ENCODE measurements at regions not wholly inside any gene's neighbourhood (a gene's known extent, or its start where the extent isn't known, plus 50 kb on each side); places are given as distances from the start of the nearest gene placed in this dataset.

DNA sequence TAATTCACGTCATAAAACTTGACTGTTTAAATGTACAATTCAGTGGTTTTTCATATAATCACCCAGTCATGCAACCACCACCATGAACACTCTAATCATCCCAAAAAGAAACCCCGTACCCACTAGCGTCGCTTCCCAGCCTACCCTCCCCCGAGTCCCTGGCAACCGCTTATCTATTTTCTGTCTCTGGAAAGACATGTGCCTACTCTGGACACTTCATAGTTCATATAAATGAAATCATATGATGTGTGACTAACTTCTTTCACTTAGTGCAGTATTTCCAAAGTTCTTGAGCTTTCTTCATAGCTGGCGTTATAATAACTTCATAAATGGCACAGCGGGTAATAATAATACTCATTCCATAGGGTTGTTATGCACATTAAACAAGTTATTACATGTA is 215.2 kb downstream of the MYLK4 start:
- no peak for DNase-seq (ENCODE audit: low read depth)

DNA sequence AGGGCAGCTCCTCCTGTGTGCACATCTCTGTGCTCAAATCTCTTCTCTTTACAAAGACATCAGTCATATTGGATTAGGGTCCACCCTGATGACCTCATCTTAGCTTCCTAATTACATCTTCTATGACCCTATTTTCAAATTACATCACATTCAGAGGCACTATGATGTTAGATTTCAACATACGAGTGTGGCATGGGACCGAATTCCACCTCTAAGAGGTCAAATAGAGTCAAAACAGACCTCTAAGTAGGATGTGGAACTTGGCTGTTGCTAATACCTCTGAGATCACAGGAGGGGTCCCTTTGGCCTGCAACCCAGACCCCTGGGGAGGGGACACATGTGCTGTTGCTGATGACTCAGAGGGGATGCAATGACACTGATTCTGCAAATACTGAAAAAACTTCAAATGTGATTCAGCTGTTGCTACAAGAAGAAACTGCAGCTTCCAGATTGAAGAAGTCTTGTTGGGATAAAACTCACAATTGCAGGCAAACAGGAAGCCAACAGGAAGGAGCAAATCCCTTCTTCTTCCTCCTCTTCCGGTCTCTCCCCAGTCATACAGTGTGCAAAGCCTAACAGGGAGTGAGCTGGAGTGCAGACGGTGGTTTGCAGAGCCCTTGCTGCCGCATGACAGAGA is 216.2 kb downstream of the MYLK4 start:
- no peak for DNase-seq (ENCODE audit: low read depth)

DNA sequence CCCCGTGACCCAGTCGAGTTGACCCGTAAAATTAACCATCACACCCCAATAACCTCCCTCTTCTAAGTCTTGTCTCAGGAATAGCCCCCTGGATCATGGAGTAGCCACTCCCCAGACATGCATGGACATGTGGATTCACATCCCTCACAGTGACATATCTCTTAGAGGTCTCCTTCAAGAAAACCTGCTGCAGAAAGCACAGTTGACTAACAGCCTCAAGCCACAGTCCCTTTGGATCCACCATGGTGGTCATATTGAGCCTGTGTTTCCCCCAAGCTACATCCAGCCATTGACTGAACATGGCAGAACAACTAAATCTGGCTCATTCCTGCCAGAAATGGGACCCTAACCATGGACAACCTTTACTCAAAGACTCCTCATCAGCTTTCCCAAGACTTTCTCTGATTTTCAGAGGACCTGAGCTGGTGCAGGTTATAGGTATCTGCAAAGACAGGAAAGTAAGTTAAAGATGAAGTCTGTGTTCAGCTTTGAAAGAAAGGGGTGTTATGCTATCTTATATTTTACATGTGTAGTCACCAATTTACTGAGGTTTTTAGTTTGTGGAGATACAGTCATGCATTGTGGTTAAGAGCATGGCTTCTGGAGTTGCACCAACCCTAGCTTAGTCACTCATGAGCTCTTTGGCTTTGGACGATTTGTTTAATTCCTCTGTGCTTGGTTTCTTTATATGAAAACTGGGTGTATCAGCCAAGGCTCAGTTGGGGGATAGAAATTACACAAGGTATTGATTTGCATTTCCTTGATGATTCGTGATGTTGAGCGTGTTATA is 219.1 kb downstream of the MYLK4 start:
- DNase-seq (ENCODE audit: low read depth) = no peak

DNA sequence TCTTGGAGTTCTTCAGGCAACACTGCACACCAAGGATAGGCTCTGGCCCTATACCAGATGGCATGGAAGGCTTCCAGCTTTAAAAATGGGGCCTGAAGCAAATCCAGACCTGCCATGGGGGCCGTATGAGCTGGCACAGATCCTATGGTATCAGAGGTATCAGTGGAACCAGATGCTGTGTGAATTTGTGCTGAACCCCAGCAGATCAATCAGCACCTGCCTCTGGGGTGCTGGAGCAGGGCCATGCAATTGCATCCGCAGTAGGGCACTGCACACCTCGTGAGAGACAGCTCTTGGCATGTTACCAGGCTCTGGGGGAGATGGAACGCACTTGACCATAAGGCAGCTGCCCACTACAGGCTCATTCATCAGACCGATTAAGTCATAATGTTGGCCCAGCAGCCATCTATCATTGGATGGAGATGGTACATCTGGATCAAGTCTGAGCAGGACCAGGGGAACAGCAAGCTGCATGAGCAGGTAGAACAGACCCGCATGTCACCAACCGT is 221.5 kb downstream of the MYLK4 start:
- DNase-seq (ENCODE audit: low read depth) = no peak

DNA sequence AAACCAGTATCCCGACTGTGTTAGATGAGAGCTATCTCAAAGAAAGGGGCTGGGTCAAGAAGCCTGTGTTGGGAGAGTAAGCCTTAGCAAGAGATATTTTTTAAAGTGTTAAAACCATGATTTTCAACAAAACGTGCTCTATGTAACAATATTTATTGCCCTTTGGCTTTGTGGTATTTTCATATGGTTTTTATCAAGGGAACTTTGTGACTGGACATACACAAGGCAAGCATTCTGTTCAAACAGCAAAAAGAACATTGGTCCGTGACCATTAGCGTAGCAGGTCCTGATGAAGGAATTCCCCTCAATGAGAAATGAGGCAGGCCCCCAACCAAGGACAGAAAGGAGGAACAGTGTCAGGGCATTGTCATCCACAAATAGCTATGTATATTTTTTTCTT is 222.6 kb downstream of the MYLK4 start:
- DNase-seq (ENCODE audit: low read depth) = no peak

DNA sequence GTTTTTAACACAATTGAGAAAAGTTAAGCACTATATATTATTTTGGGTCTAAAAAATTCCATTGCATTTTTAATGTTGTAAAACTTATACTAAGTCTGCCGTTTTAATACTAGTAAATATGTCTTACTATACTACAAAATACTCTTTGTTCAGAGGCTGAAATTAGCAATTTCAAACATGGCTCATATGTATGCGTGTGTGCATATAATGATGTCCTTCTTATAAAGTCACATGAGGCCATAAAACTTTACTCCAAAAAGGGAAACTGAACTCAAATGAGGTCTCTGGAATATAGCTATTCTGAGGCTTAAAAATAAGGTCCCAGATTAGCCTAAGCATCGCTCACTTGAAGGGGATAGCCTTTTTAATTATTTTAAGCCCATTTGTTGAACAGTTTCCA is 224.0 kb downstream of the MYLK4 start:
- DNase-seq (ENCODE audit: low read depth) = no peak

- no peak for DNase-seq (ENCODE audit: low read depth)
Observed at GRCh38 chr6:2524090-2524489, 226.6 kb downstream of the MYLK4 start.

- DNase-seq (ENCODE audit: low read depth) = no peak
Observed at GRCh38 chr6:2523061-2523460, 227.7 kb downstream of the MYLK4 start.

DNA sequence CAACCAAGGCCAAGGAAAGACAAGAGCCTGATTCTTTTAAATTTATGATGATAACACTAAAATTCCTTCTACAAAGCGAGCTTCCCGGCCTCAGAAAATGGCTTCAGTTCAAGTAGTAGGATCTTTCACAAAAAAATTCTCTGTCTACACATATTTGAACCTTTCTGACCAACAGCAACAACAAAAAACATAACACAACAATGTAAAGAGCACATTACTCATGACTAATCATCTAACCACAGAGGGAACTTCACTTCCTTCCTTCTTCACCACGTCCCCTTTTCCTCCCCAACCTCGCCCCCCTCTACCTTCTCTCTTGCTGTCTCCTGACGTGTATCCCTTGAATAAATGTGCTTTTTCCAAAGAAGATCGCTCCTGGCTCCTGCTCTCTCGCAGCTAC is 228.2 kb downstream of the MYLK4 start:
- DNase-seq (ENCODE audit: low read depth) = no peak

DNA sequence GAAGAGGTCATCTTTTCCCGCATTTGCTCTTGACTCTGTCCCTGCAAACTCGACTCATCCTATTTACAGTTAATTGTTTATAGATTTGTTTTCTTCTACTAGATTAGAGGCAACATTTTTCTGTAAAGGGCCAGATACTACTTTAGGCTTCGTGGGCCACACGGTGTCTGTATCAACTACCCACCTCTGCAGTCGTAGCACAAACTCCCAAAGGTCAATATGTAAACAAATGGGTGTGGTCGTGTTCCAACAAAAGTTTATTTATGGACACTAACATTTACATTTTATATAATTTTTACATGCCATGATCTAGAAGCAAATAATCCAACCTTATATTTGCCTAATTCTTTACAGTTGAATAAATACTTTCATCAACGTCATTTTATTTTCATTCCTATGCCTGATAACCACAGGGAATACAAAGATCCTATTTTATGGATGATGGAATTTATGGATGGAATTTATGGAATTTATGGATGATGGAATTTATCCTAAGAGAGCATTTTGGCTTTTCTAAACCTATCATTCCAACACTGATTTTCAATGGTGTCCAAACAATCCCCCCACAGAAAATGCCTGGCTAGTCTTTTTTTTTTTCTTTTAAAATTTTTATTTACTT is 232.8 kb downstream of the MYLK4 start:
- DNase-seq (ENCODE audit: low read depth) = no peak

- no peak for DNase-seq (ENCODE audit: low read depth)
Observed at GRCh38 chr6:2517401-2517800, 233.3 kb downstream of the MYLK4 start.

DNA sequence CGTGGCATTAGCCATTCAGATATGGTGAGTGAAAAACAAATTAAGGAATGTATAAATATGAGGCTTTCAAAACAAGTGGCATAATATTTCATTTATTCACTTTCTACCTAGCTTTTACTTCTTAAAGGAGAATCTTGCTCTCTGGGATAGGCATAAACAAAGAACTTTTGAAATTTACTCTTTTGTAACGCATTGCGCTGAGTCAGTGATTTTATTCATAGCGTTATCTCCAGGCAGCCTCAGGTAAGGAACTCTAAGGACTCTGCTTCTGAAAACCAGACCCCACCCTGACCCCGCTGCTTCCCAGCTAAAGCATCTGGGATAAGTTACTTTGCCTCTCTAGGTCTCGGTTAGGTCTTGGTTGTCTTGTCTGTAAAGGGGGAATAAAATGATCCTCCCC is 234.7 kb downstream of the MYLK4 start:
- no peak for DNase-seq (ENCODE audit: low read depth)

DNA sequence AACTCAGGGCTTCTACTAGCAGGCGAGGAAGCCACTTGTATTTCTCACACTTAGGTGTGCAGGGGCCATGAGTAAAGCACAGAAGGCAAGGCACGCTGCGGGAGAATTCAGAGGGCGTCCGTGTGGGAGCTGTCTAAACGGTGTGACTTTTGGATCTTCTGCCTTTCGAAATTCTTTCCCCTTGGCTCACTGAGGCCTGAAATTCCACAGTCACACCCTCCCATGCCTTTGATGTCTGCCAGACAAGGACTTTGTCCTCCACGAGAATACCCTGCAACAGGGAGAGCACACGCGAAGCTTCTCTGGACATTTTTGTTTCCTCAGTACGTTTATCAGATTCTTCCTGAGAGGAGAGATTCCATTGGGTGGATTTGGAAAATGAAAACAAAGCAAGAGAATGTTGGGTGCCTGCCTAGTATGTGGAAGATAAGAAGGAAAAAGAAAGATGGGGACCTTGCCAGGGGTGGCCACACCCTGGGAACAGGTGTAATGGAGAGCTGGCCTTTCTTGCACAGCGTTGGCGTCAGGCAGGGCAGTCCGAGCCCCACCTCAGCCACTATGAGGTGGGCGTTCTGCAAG is 235.7 kb downstream of the MYLK4 start:
- no peak for DNase-seq (ENCODE audit: low read depth)

DNA sequence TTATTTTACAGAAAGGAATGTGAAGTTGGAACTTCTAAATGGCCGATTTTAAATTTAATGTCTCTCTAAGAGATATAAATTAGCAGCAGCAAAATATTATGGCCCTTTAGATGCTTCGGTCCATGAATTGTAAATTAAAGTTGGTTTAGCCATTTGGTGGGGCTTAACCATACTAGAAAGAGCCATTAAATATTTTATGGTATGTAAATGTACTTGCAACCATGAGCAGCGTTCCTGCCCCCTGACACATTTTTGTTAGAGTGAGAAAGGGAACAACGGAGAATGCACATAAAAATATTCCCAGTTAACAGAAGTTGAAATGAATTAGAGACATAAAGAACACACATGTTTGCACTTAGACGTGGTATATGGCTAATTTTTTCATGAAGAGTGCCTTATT is 237.9 kb downstream of the MYLK4 start:
- DNase-seq (ENCODE audit: low read depth) = no peak

DNA sequence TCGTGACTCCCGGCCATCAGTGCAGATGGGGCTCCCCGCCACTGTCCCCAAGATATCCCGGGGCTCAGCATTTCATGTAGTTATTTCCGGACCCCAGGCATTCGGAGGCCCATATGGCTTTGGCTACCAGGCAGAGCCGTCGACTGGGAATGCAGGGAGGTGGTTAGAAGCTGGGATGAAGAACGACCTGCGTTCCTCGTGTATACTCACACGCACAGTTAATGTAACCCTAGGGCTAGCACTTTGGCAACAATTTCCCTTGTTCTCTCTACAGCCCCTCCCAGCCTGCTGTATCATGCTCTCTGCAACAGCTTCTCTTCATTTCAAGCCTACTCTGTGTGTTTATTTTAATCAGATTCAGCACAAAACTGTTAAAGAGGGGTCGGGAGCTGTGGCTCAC is 240.4 kb downstream of the MYLK4 start:
- no peak for DNase-seq (ENCODE audit: low read depth)

DNA sequence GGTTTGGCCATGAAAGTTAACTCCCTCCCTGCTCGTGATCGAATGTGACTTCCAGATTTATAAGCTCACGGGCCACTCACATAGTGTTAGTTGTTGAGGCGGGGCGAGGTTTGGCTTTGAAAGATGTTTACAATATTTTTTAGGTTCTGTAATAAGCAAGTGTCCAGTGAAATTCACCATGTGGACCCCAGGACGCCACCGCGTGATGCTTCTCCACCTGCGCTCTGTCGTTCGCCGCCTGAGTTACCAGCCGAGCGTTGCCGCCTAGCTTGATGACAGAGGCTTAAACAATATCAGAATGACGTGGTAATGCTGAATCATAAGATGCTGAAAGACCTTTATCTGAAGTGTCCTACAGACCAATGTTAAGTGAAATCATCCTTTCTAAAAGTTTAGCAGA is 241.0 kb downstream of the MYLK4 start:
- no peak for DNase-seq (ENCODE audit: low read depth)

DNA sequence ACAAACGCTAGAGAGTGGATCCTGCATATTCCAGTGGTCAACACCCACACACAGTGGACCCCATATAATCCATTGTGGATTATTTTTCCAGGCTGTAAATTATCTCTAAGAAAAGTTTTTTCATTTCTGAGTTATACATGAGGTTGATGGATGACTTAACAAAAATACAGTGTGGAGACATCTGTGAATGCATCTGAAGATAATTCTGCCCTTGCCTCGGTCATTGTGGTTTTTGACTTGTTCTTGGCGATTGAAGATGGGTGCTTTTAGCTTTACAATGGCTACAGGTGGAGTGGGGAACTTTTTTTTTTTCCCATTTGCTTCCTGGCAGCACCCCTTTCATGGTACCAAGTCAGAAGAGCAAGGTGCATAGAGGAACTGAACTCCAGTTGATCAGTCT is 242.7 kb downstream of the MYLK4 start:
- no peak for DNase-seq (ENCODE audit: low read depth)

- DNase-seq (ENCODE audit: low read depth) = no peak
Observed at GRCh38 chr6:2507521-2508037, 243.1 kb downstream of the MYLK4 start.

DNA sequence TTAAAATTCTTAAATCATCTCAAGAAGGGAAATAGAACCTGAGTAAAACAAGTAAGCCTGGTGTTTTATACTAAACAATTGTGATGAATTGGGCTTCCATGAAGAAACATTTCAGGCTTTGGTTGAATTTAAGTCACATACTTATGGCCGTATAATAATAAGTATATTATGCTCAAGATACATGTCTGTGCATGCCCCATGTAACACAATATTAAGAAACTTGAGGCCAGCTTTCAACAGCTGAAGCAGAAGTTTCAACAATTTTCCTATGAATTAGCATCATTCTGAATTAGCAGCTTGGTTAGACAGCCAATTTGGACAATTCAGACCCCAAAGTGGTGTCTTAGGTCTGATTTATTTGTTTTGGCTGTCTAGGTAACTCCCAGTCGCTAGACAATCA is 243.7 kb downstream of the MYLK4 start:
- no peak for DNase-seq (ENCODE audit: low read depth)

DNA sequence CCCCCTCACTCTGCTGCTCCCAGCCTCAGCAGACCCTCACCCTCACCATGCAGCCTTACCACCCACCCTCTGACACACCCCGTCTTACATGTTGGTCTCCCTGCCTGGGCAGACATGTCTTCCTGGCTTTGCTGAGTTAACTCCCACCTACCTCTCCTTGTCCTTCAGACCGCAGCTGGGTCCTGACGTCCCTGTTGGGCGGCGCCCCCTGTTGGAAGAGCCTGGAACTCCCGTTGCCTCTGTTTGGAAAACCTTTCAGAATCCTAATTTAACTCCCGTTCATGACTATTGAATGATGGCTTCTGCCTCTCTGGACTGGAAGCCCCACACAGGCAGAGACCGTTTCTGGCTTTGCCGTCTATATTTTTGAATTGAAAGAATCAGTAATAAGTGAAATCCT is 245.1 kb downstream of the MYLK4 start:
- DNase-seq (ENCODE audit: low read depth) = no peak

DNA sequence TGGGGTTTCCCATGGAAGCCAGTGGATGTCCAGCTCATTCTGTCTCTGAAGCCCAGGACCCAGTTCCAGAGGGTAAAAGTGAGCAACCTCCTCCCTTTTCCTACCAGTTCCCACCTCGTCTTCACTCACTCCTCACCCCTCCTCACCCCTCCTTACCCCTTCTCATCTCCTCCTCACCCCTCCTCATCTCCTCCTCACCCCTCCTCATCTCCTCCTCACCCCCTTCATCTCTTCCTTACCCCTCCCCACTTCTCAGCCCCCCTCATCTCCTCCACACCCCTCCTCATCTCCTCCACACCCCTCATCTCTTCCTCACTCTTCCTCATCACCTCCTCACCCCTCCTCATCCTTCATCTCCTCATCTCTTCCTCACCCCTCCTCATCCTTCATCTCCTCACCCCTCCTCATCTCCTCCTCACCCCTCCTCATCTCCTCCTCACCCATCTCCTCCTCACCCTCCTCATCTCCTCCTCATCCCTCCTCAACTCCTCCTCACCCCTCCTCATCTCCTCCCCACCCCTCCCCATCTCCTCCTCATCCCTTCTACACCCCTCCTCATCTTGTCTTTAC is 246.1 kb downstream of the MYLK4 start:
- DNase-seq (ENCODE audit: low read depth) = no peak

- DNase-seq (ENCODE audit: low read depth) = no peak
Observed at GRCh38 chr6:2503816-2504494, 246.8 kb downstream of the MYLK4 start.
